ENCODE measurements at regions not wholly inside any gene's neighbourhood (a gene's known extent, or its start where the extent isn't known, plus 50 kb on each side); places are given as distances from the start of the nearest gene placed in this dataset.

DNA sequence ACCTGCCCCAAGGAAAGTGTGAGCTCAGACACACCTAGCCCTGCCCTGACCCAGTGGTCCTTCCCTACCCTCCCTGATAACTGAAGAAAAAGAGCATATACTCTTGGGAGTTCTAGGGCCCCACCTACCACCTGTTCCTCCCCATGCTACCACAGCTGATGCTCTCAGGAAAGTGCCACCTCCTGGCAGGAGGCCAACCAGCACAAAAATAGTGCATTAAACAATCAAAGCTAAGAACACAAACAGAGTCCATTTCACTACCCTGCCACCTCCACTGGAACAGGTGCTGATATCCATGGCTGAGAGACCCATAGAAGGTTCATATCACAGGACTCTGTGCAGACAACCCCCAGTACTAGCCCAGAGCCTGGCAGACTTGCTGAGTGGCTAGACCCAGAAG is 288.6 kb upstream of the PHF14 start:
- Histone ChIP-seq H3K9me3 (ENCODE audit: control insufficient read depth in 4 of 4, insufficient read depth in 3 of 4, low read length in 3 of 4) (peaks cover 0 to 3% (median 0%) of the 10 kb centered on the region in 4 donors), H3K9ac (ENCODE audit: insufficient read depth in 1 of 2, low read length in 2 of 2) (no peak overlapping the region), H3K36me3 (ENCODE audit: control insufficient read depth in 4 of 4, insufficient read depth in 4 of 4, low read length in 4 of 4) (no peaks in the 10 kb centered on the region), H3K27ac (ENCODE audit: low read depth in 1 of 2, low read length in 1 of 2) (no peak overlapping the region), H3K27me3 (ENCODE audit: control insufficient read depth in 3 of 3, insufficient read depth in 3 of 3, low read length in 2 of 3) (no peaks in the 10 kb centered on the region), H3K4me3 (no peak overlapping the region), H3K4me1 (ENCODE audit: control insufficient read depth in 5 of 5, insufficient read depth in 5 of 5, low read length in 5 of 5) (no peaks in the 10 kb centered on the region)
- DNase-seq (no peak), ATAC-seq (ENCODE audit: insufficient read depth, low FRiP score) (no peak)
- TF ChIP-seq, protein P1, sequence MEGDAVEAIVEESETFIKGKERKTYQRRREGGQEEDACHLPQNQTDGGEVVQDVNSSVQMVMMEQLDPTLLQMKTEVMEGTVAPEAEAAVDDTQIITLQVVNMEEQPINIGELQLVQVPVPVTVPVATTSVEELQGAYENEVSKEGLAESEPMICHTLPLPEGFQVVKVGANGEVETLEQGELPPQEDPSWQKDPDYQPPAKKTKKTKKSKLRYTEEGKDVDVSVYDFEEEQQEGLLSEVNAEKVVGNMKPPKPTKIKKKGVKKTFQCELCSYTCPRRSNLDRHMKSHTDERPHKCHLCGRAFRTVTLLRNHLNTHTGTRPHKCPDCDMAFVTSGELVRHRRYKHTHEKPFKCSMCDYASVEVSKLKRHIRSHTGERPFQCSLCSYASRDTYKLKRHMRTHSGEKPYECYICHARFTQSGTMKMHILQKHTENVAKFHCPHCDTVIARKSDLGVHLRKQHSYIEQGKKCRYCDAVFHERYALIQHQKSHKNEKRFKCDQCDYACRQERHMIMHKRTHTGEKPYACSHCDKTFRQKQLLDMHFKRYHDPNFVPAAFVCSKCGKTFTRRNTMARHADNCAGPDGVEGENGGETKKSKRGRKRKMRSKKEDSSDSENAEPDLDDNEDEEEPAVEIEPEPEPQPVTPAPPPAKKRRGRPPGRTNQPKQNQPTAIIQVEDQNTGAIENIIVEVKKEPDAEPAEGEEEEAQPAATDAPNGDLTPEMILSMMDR (IDR thresholded peaks at IDR 0.05; ENCODE audit: control extremely low read depth, extremely low read depth): no peak

DNA sequence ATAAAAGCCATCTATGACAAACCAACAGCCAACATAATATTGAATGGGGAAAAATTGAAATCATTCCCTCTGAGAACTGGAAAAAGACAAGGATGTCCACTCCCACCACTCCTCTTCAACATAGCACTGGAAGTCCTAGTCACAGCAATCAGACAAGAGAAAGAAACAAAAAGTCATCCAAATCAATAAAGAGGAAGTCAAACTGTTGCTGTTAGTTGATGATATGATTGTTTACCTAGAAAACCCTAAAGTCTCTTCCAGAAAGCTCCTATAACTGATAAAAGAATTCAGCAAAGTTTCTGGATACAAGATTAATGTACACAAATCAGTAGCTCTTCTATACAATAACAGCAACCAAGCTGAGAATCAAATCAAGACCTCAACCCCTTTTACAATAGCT is 285.1 kb upstream of the PHF14 start:
- no peak for ATAC-seq (ENCODE audit: insufficient read depth, low FRiP score)
- no peaks in the 10 kb centered on the region for H3K4me1 ChIP-seq (ENCODE audit: control insufficient read depth in 5 of 5, insufficient read depth in 5 of 5, low read length in 5 of 5)
- TF ChIP-seq, protein P1 (IDR thresholded peaks at IDR 0.05; ENCODE audit: control extremely low read depth, extremely low read depth): no peak

DNA sequence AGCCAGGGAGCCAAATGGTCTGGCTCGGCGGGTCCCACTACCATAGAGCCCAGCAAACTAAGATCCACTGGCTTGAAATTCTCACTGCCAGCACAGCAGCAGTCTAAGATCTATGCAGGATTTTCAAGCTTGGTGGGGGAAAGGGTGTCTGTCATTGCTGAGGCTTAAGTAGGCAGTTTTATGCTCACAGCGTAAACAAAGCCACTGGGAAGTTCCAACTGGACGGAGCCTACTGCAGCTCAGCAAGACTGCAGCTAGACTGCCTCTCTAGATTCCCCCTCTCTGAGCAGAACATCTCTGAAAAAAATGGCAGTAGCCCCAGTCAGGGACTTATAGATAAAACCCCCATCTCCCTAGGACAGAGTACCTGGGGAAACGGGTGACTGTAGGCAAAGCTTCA is 277.6 kb upstream of the PHF14 start:
- DNase-seq (peak in 2 of 3 donors; percentile 17 to 43), ATAC-seq (ENCODE audit: insufficient read depth, low FRiP score) (no peak)
- Histone ChIP-seq H3K36me3 (ENCODE audit: control insufficient read depth in 4 of 4, insufficient read depth in 4 of 4, low read length in 4 of 4) (no peaks in the 10 kb centered on the region), H3K27ac (ENCODE audit: low read depth in 1 of 2, low read length in 1 of 2) (no peak overlapping the region), H3K4me1 (ENCODE audit: control insufficient read depth in 5 of 5, insufficient read depth in 5 of 5, low read length in 5 of 5) (no peaks in the 10 kb centered on the region), H3K9ac (ENCODE audit: insufficient read depth in 1 of 2, low read length in 2 of 2) (no peak overlapping the region), H3K9me3 (ENCODE audit: control insufficient read depth in 4 of 4, insufficient read depth in 3 of 4, low read length in 3 of 4) (peaks cover 0 to 4% (median 0%) of the 10 kb centered on the region in 4 donors), H3K27me3 (ENCODE audit: control insufficient read depth in 3 of 3, insufficient read depth in 3 of 3, low read length in 2 of 3) (no peaks in the 10 kb centered on the region), H3K4me3 (no peak overlapping the region)
- 76 to 84% methylated on average over 5 of the region's 5 CpGs for WGBS, 2 donors
- TF ChIP-seq, protein P1 (IDR thresholded peaks at IDR 0.05; ENCODE audit: control extremely low read depth, extremely low read depth): no peak

More for the DNA sequence above, 285.1 kb upstream of the PHF14 start:
- Histone ChIP-seq H3K9ac (ENCODE audit: insufficient read depth in 1 of 2, low read length in 2 of 2) (no peak overlapping the region), H3K27ac (ENCODE audit: low read depth in 1 of 2, low read length in 1 of 2) (no peak overlapping the region), H3K27me3 (ENCODE audit: control insufficient read depth in 3 of 3, insufficient read depth in 3 of 3, low read length in 2 of 3) (no peaks in the 10 kb centered on the region), H3K36me3 (ENCODE audit: control insufficient read depth in 4 of 4, insufficient read depth in 4 of 4, low read length in 4 of 4) (no peaks in the 10 kb centered on the region), H3K9me3 (ENCODE audit: control insufficient read depth in 4 of 4, insufficient read depth in 3 of 4, low read length in 3 of 4) (peaks cover 0 to 3% (median 0%) of the 10 kb centered on the region in 4 donors), H3K4me3 (no peak overlapping the region)
- DNase-seq: no peak

DNA sequence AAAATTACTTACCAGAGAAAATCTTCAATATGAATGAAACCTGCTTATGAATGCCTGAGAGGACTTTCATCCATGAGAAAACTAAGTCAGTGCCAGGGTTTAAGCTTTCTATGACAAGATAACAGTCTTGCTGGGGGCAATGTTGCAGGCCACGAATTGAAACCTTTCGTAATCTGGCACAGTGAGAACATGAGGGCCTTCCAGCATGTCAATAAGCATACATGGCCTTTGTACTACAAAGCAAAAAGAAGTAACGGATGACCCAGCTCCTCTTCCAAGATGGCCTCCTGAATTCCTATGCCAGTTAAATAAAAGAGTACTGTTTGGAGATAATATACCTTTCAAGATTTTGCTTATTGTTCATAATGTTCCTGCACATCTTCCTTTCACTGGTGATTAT is 270.6 kb upstream of the PHF14 start:
- Histone ChIP-seq H3K4me3 (no peak overlapping the region), H3K36me3 (ENCODE audit: control insufficient read depth in 4 of 4, insufficient read depth in 4 of 4, low read length in 4 of 4) (no peaks in the 10 kb centered on the region), H3K9ac (ENCODE audit: insufficient read depth in 1 of 2, low read length in 2 of 2) (no peak overlapping the region), H3K27me3 (ENCODE audit: control insufficient read depth in 3 of 3, insufficient read depth in 3 of 3, low read length in 2 of 3) (no peaks in the 10 kb centered on the region), H3K4me1 (ENCODE audit: control insufficient read depth in 5 of 5, insufficient read depth in 5 of 5, low read length in 5 of 5) (peaks cover 0 to 5% (median 0%) of the 10 kb centered on the region in 5 donors), H3K27ac (ENCODE audit: low read depth in 1 of 2, low read length in 1 of 2) (no peak overlapping the region), H3K9me3 (ENCODE audit: control insufficient read depth in 4 of 4, insufficient read depth in 3 of 4, low read length in 3 of 4) (peaks cover 0 to 4% (median 0%) of the 10 kb centered on the region in 4 donors)
- TF ChIP-seq, protein P1 (IDR thresholded peaks at IDR 0.05; ENCODE audit: control extremely low read depth, extremely low read depth): no peak
- DNase-seq: no peak
- 81 to 85% methylated on average over 3 of the region's 3 CpGs for WGBS, 2 donors
- ATAC-seq (ENCODE audit: insufficient read depth, low FRiP score): no peak
